DND-41 (cell line): ENCODE measurements at regions not wholly inside any gene's neighbourhood (a gene's known extent, or its start where the extent isn't known, plus 50 kb on each side); places are given as distances from the start of the nearest gene placed in this dataset.

Source experiments
- ATAC-seq: fragments of 200-7000 bp; cut with Tn5 transposase; 3 replicates; pipeline ENCODE4 v1.9.1; 2021; ENCODE audit warnings: low read depth; ENCODE audit not compliant: insufficient read depth
- DNase-seq: peaks from one replicate; pipeline ENCODE4 v3.0.0-alpha.2; 2020
- H2AFZ ChIP-seq: 2 replicates; pipeline ENCODE4 v1.6.0; 2012; ENCODE audit warnings: low read depth, low read length
- H3K27ac ChIP-seq: 2 replicates; pipeline ENCODE4 v1.5.1; 2012; ENCODE audit warnings: low read length, inconsistent platforms
- H3K27me3 ChIP-seq: fragments of 200-600 bp; sonication (generic); 2 replicates; pipeline ENCODE4 v1.6.0; 2012; ENCODE audit warnings: low read length, mild to moderate bottlenecking, inconsistent platforms; ENCODE audit not compliant: insufficient read depth, poor library complexity
- H3K36me3 ChIP-seq: 2 replicates; pipeline ENCODE4 v1.5.1; 2012; ENCODE audit warnings: low read length, inconsistent platforms; ENCODE audit not compliant: insufficient read depth
- H3K4me1 ChIP-seq: 2 replicates; pipeline ENCODE4 v1.5.1; 2012; ENCODE audit warnings: mild to moderate bottlenecking, low read length; ENCODE audit not compliant: insufficient read depth
- H3K4me2 ChIP-seq: 2 replicates; pipeline ENCODE4 v1.6.0; 2012; ENCODE audit warnings: mild to moderate bottlenecking, moderate library complexity, low read length, inconsistent platforms; ENCODE audit not compliant: insufficient read depth
- H3K4me3 ChIP-seq, 2 experiments: fragments of 200-600 bp in 1 of 2; shearing (Covaris generic) in 1 of 2; 2 replicates each; pipeline ENCODE4 v1.5.1; 2012 to 2016; ENCODE audit warnings: inconsistent platforms in 2 of 2, low read length in 2 of 2, mild to moderate bottlenecking in 2 of 2, low read depth in 1 of 2, moderate library complexity in 1 of 2
- H3K79me2 ChIP-seq: 2 replicates; pipeline ENCODE4 v1.6.0; 2012; ENCODE audit warnings: low read length, inconsistent platforms; ENCODE audit not compliant: insufficient read depth
- H3K9ac ChIP-seq: 2 replicates; pipeline ENCODE4 v1.6.0; 2012; ENCODE audit warnings: low read depth, mild to moderate bottlenecking, inconsistent platforms, low read length, moderate library complexity
- H3K9me3 ChIP-seq: 2 replicates; pipeline ENCODE4 v1.5.1; 2012; ENCODE audit warnings: low read length, moderate library complexity, mild to moderate bottlenecking, inconsistent platforms; ENCODE audit not compliant: insufficient read depth, severe bottlenecking
- H4K20me1 ChIP-seq: 2 replicates; pipeline ENCODE4 v1.6.0; 2012; ENCODE audit warnings: low read length; ENCODE audit not compliant: insufficient read depth
- EZH2 ChIP-seq: IDR thresholded peaks from 3 replicates; pipeline ENCODE4 v1.6.1; 2012; ENCODE audit warnings: borderline replicate concordance, low read depth, mild to moderate bottlenecking, moderate library complexity, low read length, inconsistent platforms; ENCODE audit not compliant: severe bottlenecking
- TF ChIP-seq, protein P1 (sequence below): IDR thresholded peaks from 2 replicates; pipeline ENCODE4 v1.5.1; 2012; ENCODE audit warnings: borderline replicate concordance, low read length, moderate library complexity, mild to moderate bottlenecking; ENCODE audit not compliant: poor library complexity, severe bottlenecking; ENCODE audit errors: extremely low read depth

DNA sequence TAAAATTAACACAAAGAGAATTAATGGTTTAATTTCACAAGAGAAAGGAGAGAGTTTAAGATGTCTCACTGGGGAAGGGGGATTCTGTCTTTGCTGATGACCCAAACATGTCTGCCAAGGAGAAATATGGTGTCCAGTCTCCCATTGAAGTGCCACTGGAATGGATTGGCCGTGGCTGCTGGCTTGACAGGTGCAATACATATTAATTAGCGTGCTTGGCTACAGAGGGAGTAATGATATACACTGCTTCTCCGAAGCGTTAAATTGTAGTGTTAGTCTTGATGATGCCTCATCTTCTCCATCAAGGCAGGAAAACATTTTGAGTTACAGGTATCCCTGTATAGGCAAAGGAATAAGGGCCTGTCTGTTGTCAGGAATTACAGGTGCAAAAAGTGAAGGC lies 393.4 kb upstream of the TMPO start:
- Histone ChIP-seq H3K27ac (no peak overlapping the region), H3K27me3 (no peaks in the 10 kb centered on the region), H4K20me1 (no peaks in the 10 kb centered on the region), H3K4me3 (no peak overlapping the region), H3K4me2 (no peak overlapping the region), H3K9ac (no peak overlapping the region), H2AFZ (no peak overlapping the region; the same call in 1 of the 2 replicates), H3K4me1 (no peaks in the 10 kb centered on the region), H3K9me3 (no peaks in the 10 kb centered on the region), H3K79me2 (no peaks in the 10 kb centered on the region), H3K36me3 (no peaks in the 10 kb centered on the region)
- ATAC-seq, result no peak
- TF ChIP-seq, protein P1, sequence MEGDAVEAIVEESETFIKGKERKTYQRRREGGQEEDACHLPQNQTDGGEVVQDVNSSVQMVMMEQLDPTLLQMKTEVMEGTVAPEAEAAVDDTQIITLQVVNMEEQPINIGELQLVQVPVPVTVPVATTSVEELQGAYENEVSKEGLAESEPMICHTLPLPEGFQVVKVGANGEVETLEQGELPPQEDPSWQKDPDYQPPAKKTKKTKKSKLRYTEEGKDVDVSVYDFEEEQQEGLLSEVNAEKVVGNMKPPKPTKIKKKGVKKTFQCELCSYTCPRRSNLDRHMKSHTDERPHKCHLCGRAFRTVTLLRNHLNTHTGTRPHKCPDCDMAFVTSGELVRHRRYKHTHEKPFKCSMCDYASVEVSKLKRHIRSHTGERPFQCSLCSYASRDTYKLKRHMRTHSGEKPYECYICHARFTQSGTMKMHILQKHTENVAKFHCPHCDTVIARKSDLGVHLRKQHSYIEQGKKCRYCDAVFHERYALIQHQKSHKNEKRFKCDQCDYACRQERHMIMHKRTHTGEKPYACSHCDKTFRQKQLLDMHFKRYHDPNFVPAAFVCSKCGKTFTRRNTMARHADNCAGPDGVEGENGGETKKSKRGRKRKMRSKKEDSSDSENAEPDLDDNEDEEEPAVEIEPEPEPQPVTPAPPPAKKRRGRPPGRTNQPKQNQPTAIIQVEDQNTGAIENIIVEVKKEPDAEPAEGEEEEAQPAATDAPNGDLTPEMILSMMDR, result no peak
- no peak for TF ChIP-seq EZH2
- DNase-seq, result no peak

DNA sequence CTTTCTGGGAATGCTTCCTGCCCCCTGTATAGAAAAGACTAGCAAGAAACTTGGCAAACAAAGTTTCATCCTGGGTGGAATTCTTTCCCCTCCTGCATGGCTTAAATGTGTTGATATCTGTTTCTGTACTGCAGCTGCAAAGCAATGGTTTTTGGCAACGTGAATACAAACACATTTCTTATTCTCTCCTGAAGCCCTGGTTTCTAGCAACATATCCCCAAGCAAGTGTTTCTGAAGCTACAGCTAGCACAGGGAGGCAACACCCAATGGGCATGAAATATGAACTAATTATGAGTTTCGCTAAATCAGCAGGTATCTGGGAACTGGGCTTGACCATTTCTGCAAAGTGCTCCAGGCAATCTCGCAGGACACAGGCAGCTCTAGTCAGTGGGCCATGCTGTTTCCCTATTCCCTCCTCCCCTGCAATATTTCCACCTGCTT lies 392.3 kb upstream of the TMPO start:
- no peaks in the 10 kb centered on the region for H3K4me1 ChIP-seq
- ATAC-seq, result no peak
- no peaks in the 10 kb centered on the region for H3K36me3 ChIP-seq
- no peak overlapping the region for H2AFZ ChIP-seq
- no peak overlapping the region for H3K9ac ChIP-seq
- no peak overlapping the region for H3K27ac ChIP-seq
- DNase-seq, result no peak
- TF ChIP-seq EZH2, result no peak
- TF ChIP-seq, protein P1, result no peak
- no peak overlapping the region for H3K4me3 ChIP-seq
- H4K20me1 ChIP-seq, result no peaks in the 10 kb centered on the region
- no peaks in the 10 kb centered on the region for H3K27me3 ChIP-seq
- H3K79me2 ChIP-seq, result no peaks in the 10 kb centered on the region
- no peaks in the 10 kb centered on the region for H3K9me3 ChIP-seq
- H3K4me2 ChIP-seq, result no peak overlapping the region

DNA sequence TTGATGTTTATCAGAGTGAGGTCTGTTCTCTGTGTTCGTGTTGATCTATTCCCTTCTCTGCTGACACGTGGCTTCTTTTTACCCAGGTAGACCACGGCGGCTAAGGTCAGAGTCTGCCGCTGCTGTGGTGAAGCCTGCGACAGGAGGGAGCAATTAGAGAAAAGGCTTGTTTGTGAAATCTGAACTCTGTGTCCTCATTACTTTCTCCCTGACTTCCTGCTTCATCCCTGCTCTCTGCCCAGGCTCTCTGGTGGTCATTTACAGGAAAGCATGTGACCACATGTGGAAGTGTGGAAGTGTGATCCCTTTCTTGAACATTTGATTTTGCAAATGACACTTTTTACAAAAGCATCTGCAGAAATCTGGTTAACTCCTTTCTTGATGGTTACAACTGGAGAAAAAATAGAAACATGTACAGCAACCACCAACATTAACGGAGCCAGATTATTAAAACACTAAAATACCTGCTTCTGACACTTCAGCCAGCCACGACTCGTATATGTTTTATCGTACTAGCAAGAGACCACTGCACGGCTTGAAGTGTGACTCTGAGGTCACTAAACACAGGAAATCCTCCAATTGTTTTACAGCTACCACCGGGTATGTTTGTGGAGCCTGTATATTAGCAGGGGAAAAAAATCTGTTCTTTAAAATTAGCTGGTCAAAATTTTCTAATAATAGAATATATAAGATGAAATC lies 388.6 kb upstream of the TMPO start:
- Histone ChIP-seq H2AFZ (no peak overlapping the region), H3K4me3 (no peak overlapping the region), H4K20me1 (no peaks in the 10 kb centered on the region), H3K27me3 (no peaks in the 10 kb centered on the region), H3K4me2 (no peak overlapping the region), H3K36me3 (no peaks in the 10 kb centered on the region), H3K9ac (no peak overlapping the region), H3K27ac (no peak overlapping the region), H3K9me3 (no peaks in the 10 kb centered on the region), H3K4me1 (no peaks in the 10 kb centered on the region), H3K79me2 (no peaks in the 10 kb centered on the region)
- ATAC-seq (no peak), DNase-seq (no peak)
- no peak for TF ChIP-seq EZH2

DNA sequence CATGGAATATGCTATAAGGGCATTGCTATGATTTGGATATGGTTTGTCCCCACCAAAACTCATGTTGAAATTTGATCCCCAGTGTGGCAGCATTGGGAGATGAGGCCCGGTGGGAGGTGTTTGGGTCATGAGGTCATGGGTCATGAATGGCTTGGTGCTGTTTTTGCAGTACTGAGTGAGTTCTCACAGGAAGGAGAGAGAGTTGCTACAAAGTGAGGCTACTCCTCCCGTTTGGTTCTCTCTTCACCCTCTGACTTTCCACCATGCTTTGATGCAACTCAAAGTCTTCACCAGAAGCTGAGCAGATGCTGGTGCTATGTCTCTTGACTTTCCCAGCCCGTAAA lies 388.1 kb upstream of the TMPO start:
- Histone ChIP-seq H4K20me1 (no peaks in the 10 kb centered on the region), H3K27me3 (no peaks in the 10 kb centered on the region), H3K27ac (no peak overlapping the region), H3K79me2 (no peaks in the 10 kb centered on the region), H3K4me3 (no peak overlapping the region), H2AFZ (no peak overlapping the region), H3K36me3 (no peaks in the 10 kb centered on the region), H3K4me1 (no peaks in the 10 kb centered on the region), H3K9me3 (no peaks in the 10 kb centered on the region), H3K4me2 (no peak overlapping the region), H3K9ac (no peak overlapping the region)
- ATAC-seq (no peak), DNase-seq (no peak)
- TF ChIP-seq EZH2, result no peak
- TF ChIP-seq, protein P1, result no peak
